ENCODE measurements at regions not wholly inside any gene's neighbourhood (a gene's known extent, or its start where the extent isn't known, plus 50 kb on each side); places are given as distances from the start of the nearest gene placed in this dataset.

- 79% methylated on average over 2 of the region's 5 CpGs for WGBS (ENCODE audit: insufficient coverage, low lambda C conversion rate)
- DNase-seq = no peak
- peaks cover 2% of the 10 kb centered on the region for H3K27me3 ChIP-seq (ENCODE audit: control insufficient read depth, insufficient read depth, low read length)
Measured at GRCh38 chr2:151157000-151157735, 104.5 kb downstream of the RBM43 start.

GRCh38 chr2:151156431-151156830 is 105.2 kb downstream of the RBM43 start:
- DNase-seq = no peak
- H3K36me3 ChIP-seq (ENCODE audit: control insufficient read depth, insufficient read depth, low read length) = no peaks in the 10 kb centered on the region
- H3K9me3 ChIP-seq (ENCODE audit: control insufficient read depth, low read depth, low read length) = no peaks in the 10 kb centered on the region
- no peaks in the 10 kb centered on the region for H3K4me1 ChIP-seq (ENCODE audit: control insufficient read depth, insufficient read depth, low read length)
- no CpG with 5 or more reads among the region's 2 CpGs for WGBS (ENCODE audit: insufficient coverage, low lambda C conversion rate)
- H3K4me3 ChIP-seq (ENCODE audit: low read length) = no peak overlapping the region
- no peak overlapping the region for H3K27ac ChIP-seq (ENCODE audit: low read length)
- peaks cover 2% of the 10 kb centered on the region for H3K27me3 ChIP-seq (ENCODE audit: control insufficient read depth, insufficient read depth, low read length)

More at GRCh38 chr2:151157000-151157735, 104.5 kb downstream of the RBM43 start:
- Histone ChIP-seq H3K4me3 (ENCODE audit: low read length) (no peak overlapping the region), H3K9me3 (ENCODE audit: control insufficient read depth, low read depth, low read length) (no peaks in the 10 kb centered on the region), H3K4me1 (ENCODE audit: control insufficient read depth, insufficient read depth, low read length) (no peaks in the 10 kb centered on the region), H3K36me3 (ENCODE audit: control insufficient read depth, insufficient read depth, low read length) (no peaks in the 10 kb centered on the region), H3K27ac (ENCODE audit: low read length) (no peak overlapping the region)

DNA sequence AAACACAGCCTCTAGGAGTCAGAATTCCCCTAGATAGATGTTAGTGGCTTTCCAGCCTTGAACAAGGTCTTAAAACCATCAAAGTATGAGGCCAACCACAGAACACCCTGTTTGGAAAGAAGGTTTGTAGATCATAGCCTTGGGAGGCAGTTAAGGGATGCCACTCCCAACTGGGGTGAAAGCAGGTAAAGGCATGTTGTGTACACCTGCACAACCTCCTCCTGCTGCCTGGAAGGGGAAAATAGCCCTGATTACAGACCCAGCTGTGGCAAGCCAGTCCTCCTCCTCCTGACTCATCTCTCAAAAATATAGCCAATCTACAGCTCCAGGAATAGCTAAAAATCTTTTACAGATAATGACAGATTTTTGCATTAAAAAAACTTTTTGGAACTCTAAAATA is 108.1 kb downstream of the RBM43 start:
- Histone ChIP-seq H3K27me3 (ENCODE audit: control insufficient read depth, insufficient read depth, low read length) (peaks cover 4% of the 10 kb centered on the region), H3K4me1 (ENCODE audit: control insufficient read depth, insufficient read depth, low read length) (no peaks in the 10 kb centered on the region), H3K4me3 (ENCODE audit: low read length) (no peak overlapping the region), H3K27ac (ENCODE audit: low read length) (no peak overlapping the region), H3K36me3 (ENCODE audit: control insufficient read depth, insufficient read depth, low read length) (no peaks in the 10 kb centered on the region), H3K9me3 (ENCODE audit: control insufficient read depth, low read depth, low read length) (no peaks in the 10 kb centered on the region)
- DNase-seq = no peak

- Histone ChIP-seq H3K9me3 (ENCODE audit: control insufficient read depth, low read depth, low read length) (no peaks in the 10 kb centered on the region), H3K27ac (ENCODE audit: low read length) (no peak overlapping the region), H3K27me3 (ENCODE audit: control insufficient read depth, insufficient read depth, low read length) (peaks cover 4% of the 10 kb centered on the region), H3K4me3 (ENCODE audit: low read length) (no peak overlapping the region), H3K4me1 (ENCODE audit: control insufficient read depth, insufficient read depth, low read length) (no peaks in the 10 kb centered on the region), H3K36me3 (ENCODE audit: control insufficient read depth, insufficient read depth, low read length) (no peaks in the 10 kb centered on the region)
- WGBS (ENCODE audit: insufficient coverage, low lambda C conversion rate) = no CpG with 5 or more reads among the region's 3 CpGs
- DNase-seq = no peak
Measured at GRCh38 chr2:151150331-151151320, 111.0 kb downstream of the RBM43 start.

DNA sequence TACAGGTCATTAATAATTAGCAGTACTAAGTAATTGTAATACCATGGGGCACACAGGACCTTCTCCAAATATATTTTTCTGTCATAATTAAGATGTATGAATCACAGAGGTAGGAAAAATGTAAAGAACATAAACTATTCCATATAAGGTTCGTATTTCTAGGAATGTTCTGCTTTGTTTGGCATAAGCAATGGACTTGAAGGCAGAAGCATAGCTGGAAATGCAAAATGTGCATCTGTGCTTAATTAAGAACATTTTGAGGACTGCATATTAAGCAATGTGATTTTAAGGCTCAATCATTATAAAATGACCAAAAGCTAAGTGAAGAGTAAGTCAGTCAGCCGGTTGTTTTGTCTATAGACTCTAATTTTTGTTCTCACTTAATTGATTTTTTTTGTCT is 123.2 kb downstream of the RBM43 start:
- no CpG with 5 or more reads among the region's 2 CpGs for WGBS (ENCODE audit: insufficient coverage, low lambda C conversion rate)
- no peaks in the 10 kb centered on the region for H3K9me3 ChIP-seq (ENCODE audit: control insufficient read depth, low read depth, low read length)
- DNase-seq = no peak
- no peaks in the 10 kb centered on the region for H3K36me3 ChIP-seq (ENCODE audit: control insufficient read depth, insufficient read depth, low read length)
- no peak overlapping the region for H3K4me3 ChIP-seq (ENCODE audit: low read length)
- H3K27me3 ChIP-seq (ENCODE audit: control insufficient read depth, insufficient read depth, low read length) = no peaks in the 10 kb centered on the region
- H3K27ac ChIP-seq (ENCODE audit: low read length) = no peak overlapping the region
- H3K4me1 ChIP-seq (ENCODE audit: control insufficient read depth, insufficient read depth, low read length) = no peaks in the 10 kb centered on the region

GRCh38 chr2:151137526-151137925 is 124.1 kb downstream of the RBM43 start:
- WGBS (ENCODE audit: insufficient coverage, low lambda C conversion rate) = 100% methylated on average over 1 of the region's 5 CpGs
- no peaks in the 10 kb centered on the region for H3K27me3 ChIP-seq (ENCODE audit: control insufficient read depth, insufficient read depth, low read length)
- DNase-seq = no peak
- no peak overlapping the region for H3K27ac ChIP-seq (ENCODE audit: low read length)
- no peaks in the 10 kb centered on the region for H3K36me3 ChIP-seq (ENCODE audit: control insufficient read depth, insufficient read depth, low read length)
- H3K9me3 ChIP-seq (ENCODE audit: control insufficient read depth, low read depth, low read length) = no peaks in the 10 kb centered on the region
- no peak overlapping the region for H3K4me3 ChIP-seq (ENCODE audit: low read length)
- no peaks in the 10 kb centered on the region for H3K4me1 ChIP-seq (ENCODE audit: control insufficient read depth, insufficient read depth, low read length)

GRCh38 chr2:151120011-151120410 is 141.7 kb downstream of the RBM43 start:
- Histone ChIP-seq H3K4me3 (ENCODE audit: low read length) (no peak overlapping the region), H3K4me1 (ENCODE audit: control insufficient read depth, insufficient read depth, low read length) (no peaks in the 10 kb centered on the region), H3K27ac (ENCODE audit: low read length) (no peak overlapping the region), H3K27me3 (ENCODE audit: control insufficient read depth, insufficient read depth, low read length) (no peaks in the 10 kb centered on the region), H3K9me3 (ENCODE audit: control insufficient read depth, low read depth, low read length) (no peaks in the 10 kb centered on the region), H3K36me3 (ENCODE audit: control insufficient read depth, insufficient read depth, low read length) (no peaks in the 10 kb centered on the region)
- no CpG with 5 or more reads among the region's 2 CpGs for WGBS (ENCODE audit: insufficient coverage, low lambda C conversion rate)
- DNase-seq = no peak

DNA sequence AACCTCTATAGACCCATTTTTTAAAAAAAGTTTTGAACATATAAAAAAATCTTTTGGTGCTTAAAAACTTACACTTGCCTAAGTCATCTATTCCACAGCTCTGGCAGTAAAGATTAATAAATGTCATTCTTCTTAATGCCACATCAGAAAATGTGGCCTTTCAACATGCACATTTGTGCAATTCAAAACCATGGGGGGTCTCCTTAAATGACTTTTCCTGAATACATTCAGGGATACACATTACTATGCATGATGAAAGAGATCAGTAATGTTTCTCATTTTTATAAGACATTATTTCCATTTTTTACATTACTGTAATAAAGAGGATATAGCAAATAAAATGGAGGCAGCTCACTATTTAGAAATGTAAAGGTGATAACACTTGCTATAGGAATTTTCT is 142.3 kb downstream of the RBM43 start:
- DNase-seq = no peak

DNA sequence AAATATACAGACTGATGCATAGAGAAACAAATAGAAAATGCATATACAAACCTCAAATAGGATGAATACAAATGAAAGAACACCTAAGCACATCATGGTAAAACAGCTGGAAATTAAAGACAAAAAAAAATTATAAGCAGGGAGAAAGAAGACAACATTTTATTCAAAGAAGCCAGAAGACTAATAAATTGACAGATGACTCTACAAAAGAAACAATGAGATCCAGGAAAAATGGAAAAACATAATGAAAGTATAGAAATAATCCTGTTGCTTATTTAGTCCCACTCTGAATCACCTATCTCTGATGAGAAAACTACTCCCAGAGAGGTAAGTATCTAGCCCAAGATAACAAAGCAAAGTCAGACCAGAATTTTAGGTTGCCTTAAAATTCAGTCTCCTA is 143.4 kb downstream of the RBM43 start:
- Histone ChIP-seq H3K27ac (ENCODE audit: low read length) (no peak overlapping the region), H3K4me1 (ENCODE audit: control insufficient read depth, insufficient read depth, low read length) (no peaks in the 10 kb centered on the region), H3K27me3 (ENCODE audit: control insufficient read depth, insufficient read depth, low read length) (no peaks in the 10 kb centered on the region), H3K4me3 (ENCODE audit: low read length) (no peak overlapping the region), H3K36me3 (ENCODE audit: control insufficient read depth, insufficient read depth, low read length) (no peaks in the 10 kb centered on the region), H3K9me3 (ENCODE audit: control insufficient read depth, low read depth, low read length) (no peaks in the 10 kb centered on the region)
- no peak for DNase-seq

More for the DNA sequence above, 142.3 kb downstream of the RBM43 start:
- H3K36me3 ChIP-seq (ENCODE audit: control insufficient read depth, insufficient read depth, low read length) = no peaks in the 10 kb centered on the region
- no peaks in the 10 kb centered on the region for H3K27me3 ChIP-seq (ENCODE audit: control insufficient read depth, insufficient read depth, low read length)
- no peaks in the 10 kb centered on the region for H3K4me1 ChIP-seq (ENCODE audit: control insufficient read depth, insufficient read depth, low read length)
- H3K4me3 ChIP-seq (ENCODE audit: low read length) = no peak overlapping the region
- H3K27ac ChIP-seq (ENCODE audit: low read length) = no peak overlapping the region
- no peaks in the 10 kb centered on the region for H3K9me3 ChIP-seq (ENCODE audit: control insufficient read depth, low read depth, low read length)

DNA sequence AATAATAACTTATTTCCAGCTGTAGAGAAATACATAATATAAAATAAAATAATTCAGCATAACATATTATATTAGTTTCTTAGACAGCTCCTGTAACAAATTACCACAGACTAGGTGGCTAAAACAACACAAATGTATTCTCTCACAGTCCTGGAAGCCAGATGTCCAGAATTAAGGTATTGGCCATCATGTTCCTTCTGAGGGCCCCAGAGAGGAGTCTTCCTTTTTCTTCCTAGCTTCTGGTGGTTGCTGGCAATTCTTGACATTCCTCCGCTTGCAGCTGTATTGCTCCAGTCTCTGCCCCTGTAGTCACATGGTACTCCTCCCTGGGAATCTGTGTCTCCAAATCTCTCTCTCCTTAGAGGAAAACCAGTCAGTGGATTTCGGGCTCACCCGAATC is 146.8 kb downstream of the RBM43 start:
- no peaks in the 10 kb centered on the region for H3K4me1 ChIP-seq (ENCODE audit: control insufficient read depth, insufficient read depth, low read length)
- H3K27ac ChIP-seq (ENCODE audit: low read length) = no peak overlapping the region
- no peak overlapping the region for H3K4me3 ChIP-seq (ENCODE audit: low read length)
- H3K36me3 ChIP-seq (ENCODE audit: control insufficient read depth, insufficient read depth, low read length) = no peaks in the 10 kb centered on the region
- no CpG with 5 or more reads among the region's 3 CpGs for WGBS (ENCODE audit: insufficient coverage, low lambda C conversion rate)
- no peaks in the 10 kb centered on the region for H3K9me3 ChIP-seq (ENCODE audit: control insufficient read depth, low read depth, low read length)
- no peaks in the 10 kb centered on the region for H3K27me3 ChIP-seq (ENCODE audit: control insufficient read depth, insufficient read depth, low read length)
- no peak for DNase-seq
